Dedifferentiated amniotic fluid mesenchymal stem cell (primary cell): ENCODE measurements at regions not wholly inside any gene's neighbourhood (a gene's known extent, or its start where the extent isn't known, plus 50 kb on each side); places are given as distances from the start of the nearest gene placed in this dataset.

Source experiments
- DNase-seq: peaks from one replicate; pipeline ENCODE4 v3.0.0-alpha.2; 2016; ENCODE audit errors: extremely low spot score

DNA sequence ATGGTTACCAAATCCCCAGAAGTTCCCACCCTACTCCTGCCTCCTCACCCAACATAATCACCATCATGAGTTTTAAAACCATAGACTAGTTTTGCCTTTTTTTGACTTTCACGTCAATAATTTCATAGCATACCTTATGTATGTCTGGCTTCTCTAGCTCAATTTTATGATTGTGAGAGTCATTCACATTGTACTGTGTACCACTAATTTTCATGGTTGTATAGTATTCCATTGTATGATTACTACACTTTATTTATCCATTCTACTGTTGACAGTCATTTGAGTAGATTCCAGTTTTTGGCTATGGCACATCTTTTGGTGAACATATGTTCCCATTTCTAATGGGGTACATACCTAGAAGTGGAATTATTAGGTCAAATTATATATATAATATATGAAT is 195.3 kb upstream of the TCF21 start:
- no peak for DNase-seq

DNA sequence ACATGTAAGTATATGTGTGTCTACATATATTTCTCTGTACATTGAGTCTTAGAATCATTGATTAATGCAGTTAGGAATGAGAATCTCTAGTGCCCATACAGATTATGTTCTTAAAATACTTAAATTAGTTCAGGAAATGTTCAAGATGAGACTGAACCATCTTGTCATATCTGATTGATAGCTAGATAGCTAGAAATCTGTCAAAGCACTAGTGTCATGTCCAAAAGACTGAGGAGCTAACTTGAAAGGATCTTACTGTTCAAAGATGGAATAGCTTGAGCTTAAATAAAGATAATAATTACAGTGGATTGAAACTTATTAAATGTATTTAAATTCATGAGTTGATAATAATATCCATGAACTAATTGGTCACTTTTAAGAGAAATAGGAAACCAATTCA is 191.7 kb upstream of the TCF21 start:
- no peak for DNase-seq

DNA sequence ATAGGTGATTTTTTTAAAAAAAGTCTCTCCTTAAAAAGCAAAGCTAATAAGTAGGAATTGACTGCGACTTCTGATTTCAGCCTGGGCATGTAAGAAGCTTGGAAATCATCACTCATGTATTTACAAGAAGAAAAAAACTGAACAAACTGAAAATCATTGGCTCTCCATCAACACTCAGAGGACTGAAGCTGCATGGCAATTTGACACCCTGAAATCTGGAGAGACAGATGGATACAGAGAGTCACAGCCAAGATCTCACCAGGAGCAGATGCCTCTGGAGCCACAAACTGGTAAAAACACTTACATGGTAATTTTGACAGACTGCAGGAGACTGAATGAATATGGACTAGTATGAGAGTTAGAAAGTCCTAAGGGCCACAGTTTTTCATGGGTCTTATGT is 191.2 kb upstream of the TCF21 start:
- DNase-seq: peak; percentile 56

DNA sequence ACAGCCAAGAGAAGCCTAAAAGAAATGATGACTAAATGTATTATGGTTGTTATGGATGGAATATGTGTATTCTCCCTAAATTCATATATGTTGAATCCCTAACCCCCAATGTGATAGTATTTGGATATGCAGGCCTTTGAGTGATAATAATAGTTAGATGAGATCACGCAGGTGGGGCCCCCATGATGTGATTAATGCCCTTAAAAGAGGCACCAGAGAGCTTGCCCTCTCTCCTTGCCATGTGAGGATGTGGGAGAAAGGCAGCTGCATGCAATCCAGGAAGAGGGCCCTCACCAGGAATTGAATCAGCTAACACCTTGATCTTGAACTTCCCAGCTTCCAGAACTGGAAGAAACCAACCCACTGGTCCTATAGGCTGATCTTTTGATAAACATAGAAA is 190.6 kb upstream of the TCF21 start:
- DNase-seq: no peak

DNA sequence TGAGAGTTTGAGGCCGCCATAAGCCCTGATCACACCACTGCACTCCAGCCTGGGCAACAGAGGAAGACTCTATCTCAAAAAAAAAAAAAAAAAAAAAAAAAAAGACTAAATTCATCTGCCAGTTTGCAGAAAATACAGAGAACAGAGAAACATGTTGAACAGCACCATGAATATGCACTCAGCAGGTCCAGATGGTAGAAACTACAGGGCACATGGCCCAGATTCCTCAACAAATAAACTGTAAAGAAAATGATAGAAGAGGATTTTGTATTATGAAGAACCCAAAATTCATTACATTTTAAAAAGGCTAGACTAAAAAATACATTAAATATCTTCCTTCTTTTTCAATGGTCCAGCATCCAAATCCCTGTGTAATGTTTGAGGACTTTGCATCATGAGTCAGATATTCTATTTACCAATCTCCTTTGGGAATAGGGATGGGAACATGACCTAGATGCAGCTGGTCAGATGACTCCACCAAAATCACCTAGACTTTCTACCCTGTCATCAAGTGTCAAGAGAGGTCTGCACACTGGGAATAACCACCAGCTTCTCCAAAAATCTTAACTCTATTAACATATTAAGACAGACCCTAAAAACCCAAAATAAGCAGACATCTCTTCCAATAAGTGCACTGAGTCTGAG is 189.1 kb upstream of the TCF21 start:
- DNase-seq: no peak

DNA sequence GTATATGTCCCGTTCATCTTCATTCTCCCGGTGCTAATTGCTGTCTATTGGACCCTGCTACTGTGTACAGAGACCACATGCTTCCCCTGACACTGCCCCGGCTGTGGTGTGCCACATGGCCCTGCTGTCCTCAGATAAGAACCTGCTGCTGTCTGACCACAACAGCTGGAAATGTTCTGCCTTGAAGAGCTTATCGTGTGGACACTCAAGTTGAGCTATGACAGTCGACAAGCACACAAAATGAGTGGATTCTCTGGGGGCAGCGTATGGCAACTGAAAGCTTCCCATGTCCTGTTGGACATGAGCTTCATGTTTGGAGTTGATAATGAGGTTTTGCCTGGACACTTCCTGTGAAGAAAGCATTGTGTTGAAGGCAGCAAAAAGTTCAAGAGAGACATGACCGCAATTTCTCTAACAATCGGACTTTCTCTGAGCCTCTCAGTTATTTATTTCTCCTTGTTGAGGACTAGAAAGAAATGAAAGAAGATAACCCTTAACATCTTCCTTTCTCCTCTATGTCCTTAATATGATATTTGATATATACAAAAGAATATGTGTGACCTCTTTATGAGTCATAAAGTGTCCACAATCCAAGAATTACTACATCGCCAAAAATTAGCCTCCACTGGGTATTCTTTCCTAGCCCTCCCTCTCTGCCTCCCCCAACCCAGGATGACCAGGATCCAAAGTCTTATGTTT is 187.1 kb upstream of the TCF21 start:
- DNase-seq: no peak

DNA sequence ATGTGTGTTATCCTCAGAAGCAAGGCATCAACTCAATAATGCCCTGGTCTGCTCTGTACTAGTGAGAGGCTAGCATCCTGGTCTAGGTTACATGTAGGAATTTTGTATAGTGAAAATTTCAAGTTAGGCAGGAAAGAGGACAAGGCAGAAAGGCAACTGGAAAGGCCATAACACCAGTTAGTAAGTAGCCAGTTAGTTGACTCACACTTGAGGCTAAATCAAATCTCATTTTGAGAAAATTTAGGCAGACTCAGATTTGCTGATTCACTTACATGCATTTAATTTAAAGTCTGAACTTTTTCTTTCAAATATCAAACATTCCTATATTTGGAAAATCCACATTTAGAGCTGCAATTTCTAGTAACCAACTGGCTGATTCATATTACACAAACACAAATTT is 184.5 kb upstream of the TCF21 start:
- DNase-seq: peak; percentile 30

DNA sequence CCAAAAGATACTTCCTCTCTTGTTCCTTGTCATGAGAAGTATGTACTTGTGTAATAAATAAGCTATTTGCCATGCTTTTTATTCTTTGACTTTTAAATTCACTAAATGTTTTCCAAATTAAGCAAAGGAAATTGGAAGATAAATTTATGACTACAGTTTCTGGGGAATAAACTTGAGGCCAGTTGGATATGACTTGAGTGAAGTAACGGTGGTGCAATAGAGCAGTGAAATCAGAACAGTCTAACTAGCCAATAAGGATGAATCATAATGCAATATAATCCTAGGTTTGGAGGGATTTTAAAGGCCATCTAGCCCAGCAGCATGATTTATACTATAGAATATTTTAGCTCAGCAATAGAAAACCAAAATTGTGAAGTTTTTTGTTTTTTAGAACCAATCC is 183.8 kb upstream of the TCF21 start:
- DNase-seq: peak; percentile 96

DNA sequence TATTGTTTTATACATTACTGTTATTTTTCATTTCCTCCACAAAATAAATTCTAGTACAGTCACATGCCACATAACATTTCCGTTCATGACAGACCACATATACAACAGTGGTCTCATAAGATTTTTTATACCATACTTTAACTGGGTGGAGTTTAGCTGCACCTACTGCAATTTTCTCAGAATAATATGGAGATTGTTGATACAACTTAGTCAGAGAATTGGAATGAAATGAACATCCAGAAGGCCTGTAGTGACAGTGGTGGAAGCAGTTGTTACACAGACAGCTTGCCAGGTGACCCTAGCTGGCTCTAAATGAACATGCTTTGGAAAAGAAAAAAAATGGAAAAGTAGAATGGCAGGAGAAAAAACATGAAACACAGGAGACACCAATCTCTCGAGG is 183.2 kb upstream of the TCF21 start:
- DNase-seq: peak; percentile 60

DNA sequence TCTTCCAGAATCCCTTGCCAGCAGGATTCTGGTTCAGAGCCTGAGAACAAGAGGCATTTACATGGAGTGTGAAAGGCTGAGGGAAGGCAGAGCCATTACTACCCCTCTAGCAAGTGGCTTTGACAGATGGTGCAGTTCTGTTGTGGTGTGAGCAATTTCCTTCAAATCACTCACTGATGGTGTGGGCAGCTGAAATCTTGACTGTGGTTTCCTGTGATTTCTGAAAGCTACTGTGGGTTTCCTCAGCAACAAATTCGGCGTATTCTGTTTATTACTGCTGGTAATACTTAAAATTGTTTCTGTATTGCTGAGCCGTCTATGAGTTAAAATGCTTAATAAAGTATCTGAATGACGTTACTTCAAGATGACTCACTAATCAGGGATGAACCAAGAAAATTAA is 181.5 kb upstream of the TCF21 start:
- peak; percentile 70 for DNase-seq

DNA sequence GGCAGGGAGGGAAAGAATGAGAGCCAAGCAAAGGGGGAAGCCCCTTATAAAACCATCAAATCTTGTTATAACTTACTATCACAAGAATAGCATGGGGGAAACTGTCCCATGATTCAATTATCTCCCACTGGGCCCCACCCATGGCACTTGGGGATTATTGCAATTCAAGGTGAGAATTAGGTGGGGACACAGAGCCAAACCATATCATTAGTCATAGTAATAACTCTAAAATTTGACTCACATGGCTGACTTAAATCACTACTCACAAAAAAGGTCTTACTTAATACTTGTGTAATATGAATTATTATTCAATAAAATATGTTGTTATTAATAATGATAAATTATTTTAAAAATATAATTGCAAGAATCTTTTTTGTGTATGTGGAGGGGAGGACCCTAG is 178.1 kb upstream of the TCF21 start:
- no peak for DNase-seq

DNA sequence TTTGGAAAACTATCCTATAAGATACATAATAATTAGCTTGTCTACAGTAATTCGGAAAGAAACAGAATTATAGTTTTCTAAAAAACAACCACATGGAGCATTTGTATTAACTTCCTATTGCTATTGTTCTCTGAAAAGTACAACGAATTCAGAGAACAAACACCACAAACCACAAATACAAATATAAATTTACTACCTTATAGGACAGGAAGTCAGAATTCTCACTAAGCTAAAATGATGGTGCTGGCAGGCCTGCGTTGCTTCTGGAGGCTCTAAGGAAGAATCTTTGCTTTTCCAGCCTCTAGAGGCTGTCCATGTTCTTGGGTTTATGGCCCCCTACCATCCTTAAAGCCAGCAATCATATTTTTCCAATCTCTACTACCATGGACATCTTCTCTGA is 173.6 kb upstream of the TCF21 start:
- no peak for DNase-seq

DNA sequence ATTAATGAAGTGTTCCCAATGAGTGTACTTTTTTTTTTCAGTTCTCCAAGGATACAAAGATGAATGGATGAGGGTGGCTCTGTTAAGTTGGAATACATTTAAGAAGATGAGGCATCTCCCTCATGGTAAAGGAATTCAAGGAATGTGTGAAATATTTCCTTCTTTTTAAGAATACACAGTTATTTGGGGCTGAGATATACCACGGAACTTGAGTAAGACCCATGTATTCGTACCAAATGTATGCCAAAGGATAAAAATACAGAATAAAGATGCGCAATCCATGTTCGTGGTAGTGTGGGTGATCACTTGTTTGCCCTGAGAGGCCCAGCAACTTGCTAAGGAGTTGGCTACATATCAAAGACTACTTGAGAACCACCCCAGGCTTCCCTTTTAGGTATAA is 164.2 kb upstream of the TCF21 start:
- no peak for DNase-seq

DNA sequence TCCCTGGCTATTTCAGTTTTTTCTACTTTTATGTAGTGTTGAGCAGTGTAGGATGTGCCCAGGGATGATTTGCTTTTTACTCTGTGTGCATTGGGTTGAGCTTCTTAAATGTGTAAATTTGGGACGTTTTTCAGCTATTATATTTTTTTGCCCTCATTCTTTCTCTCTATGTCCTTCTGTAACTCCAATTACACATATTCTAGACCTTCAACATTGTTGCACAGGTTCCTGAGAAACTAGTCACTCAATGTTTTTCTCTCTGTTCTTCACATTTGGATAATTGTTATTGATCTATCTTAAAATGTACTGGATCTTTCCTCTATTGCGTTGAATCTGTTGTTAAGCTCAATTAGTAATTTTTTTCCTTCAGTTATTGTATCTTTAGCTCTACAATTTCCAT is 162.7 kb upstream of the TCF21 start:
- DNase-seq: no peak

DNA sequence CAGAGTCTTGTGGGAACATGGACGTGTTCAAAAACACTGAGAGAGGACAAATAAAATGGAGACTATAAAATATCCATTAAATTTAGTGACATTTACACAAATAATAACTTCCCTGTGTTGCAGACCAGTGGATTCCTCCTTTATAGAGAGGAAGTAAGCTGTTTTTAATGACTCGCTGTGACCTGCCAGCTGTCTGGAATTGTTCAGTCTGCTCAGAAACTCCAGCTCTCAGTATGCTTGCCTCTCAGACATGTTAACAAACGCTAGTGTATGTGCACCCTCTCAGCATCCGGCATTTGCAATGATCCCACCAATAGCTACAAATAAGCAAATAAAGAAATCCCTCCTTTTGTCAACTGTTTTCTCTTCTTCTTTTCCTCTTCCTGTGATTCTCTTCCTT is 158.0 kb upstream of the TCF21 start:
- DNase-seq: no peak

DNA sequence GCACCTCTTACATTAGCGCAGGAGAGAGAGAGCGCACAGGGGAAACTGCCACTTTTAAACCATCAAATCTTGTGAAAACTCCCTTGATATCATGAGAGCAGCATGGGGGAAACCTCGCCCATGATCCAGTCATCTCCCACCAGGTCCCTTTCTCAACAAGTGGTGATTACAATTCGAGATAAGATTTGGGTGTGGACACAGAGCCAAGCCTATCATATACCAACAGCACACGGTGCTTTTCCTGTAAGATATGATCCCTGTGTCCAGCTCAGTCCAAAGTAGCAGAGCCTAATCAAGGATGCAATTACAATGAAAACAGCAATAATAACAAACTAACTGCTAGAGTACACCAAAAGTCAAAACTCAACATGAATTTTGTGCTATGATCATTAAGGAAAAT is 148.7 kb upstream of the TCF21 start:
- DNase-seq: no peak

DNA sequence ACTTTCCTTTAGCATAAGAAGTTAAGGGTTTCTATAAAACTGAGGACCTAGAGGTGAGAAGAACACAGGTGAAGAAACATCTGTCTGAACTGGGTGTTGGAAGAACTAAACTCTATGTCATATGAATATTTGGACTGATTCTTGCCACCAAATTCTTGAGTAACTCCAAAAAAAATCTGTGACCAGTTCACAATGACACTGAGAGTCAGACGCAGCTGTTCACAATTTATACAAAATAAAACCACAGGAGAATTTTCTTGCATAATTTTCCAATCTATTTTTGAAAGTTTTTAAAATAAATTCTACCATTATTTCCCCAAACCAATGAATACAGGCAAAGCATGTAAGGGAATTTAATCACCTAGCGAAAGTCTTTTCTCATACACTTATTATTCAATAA is 148.1 kb upstream of the TCF21 start:
- DNase-seq: no peak

DNA sequence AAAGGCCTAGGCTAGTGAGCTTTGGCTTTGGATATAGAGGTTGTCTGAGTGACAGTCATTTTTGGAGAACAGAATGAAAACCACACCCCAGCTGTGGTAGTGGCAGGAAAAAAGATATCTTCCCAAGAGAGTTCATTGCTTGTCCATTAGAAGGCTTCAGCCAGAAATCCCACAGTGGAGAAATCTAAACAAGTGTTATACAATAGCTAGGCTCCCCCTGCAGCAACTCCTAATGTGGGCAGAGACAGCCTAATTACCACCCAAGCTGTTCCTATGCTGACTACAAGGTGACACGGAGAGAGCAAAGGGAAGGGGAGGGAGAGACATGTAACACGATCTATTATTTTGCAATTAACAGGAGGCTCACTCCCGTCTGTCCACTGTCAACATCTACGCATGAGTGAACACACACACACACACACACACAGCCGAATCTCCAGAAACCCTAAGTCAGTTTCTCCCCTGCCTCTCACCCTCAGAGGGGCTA is 147.5 kb upstream of the TCF21 start:
- DNase-seq: no peak

DNA sequence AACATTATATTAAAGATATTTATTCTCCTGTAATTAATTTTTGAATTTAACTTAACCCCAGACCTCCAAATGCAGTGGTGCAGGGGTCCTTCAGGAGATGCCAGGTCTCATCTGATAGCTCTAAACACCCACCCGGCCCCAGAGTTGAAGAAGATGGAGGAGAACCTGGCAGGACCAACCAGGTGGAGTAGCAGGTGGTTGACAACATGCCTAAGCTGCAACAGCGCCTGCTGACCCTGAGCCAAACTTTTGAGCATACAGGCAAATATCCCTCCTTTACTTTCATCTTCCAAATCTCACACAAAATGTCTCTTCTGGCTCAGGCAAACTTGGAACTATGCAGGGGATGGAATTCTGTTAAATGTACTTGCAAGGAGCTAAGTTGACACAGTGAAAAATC is 145.3 kb upstream of the TCF21 start:
- DNase-seq: no peak

DNA sequence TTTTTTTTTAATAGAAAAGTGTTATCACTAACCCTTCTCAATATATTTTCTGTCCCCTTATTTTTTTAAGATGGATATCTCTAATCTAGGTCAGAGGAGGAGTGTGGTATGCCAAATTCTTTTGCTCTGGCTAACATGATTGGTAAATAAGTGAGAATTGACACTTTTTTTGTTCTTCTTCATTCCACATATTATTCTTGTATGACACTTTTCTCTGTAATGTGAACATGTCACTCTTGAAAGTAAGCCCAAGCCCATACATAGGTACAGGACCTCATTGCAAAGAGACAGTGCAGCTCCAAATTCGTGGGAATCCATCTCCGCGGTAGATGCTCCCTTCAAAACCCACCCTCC is 142.5 kb upstream of the TCF21 start:
- DNase-seq: no peak

DNA sequence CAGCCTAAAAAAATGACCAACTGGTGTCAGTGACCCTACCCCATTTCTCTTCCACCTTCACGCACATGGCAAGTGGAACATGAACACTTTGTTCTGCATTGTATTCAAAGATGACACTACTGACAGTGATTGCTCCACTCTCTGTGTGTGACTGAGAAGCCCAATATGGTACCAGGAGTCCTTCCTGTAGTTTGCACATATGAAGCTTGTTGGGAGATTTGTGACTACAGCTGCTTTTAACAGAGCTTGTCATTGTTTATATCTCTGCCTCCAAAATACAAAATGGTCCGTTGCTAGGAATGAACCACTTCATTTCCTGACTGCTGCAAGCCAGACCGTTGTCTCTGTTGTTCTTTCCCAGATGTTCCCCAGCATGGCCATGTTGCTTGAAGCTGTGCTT is 140.3 kb upstream of the TCF21 start:
- DNase-seq: no peak

DNA sequence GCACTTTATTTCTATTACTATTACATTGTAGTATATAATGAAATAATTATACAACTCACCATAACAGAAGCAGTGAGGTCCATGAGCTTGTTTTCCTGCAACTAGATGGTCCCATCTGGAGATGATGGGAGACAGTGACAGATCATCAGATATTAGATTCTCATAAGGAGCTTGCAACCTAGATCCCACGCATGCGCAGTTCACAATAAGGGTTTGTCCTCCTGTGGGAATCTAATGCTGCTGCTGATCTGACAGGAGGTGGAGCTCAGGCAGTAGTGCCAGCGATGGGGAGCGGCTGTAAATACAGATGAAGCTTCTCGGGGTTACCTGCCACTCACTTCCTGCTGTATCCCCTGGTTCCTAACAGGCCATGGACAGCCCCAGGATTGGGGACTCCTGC is 139.5 kb upstream of the TCF21 start:
- DNase-seq: no peak

DNA sequence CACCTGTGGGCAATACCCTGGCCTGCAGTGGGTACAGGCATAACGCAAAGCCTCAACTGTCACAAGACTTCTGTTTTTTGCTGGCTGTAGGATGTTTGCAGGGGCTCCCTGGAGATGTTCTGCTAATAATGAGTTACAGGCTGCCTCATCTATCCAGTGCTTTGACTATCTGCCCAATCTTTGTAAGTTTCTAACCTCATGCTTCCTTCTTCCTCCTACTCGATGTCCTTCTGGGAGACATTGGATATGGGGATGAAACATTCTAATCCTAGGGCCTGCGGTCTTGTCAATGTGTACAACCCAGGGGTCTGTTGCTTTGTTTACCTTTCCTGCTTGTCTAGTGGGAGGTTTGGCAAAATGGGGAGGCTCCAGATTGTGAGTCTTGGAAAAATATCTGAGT is 136.8 kb upstream of the TCF21 start:
- DNase-seq: no peak

DNA sequence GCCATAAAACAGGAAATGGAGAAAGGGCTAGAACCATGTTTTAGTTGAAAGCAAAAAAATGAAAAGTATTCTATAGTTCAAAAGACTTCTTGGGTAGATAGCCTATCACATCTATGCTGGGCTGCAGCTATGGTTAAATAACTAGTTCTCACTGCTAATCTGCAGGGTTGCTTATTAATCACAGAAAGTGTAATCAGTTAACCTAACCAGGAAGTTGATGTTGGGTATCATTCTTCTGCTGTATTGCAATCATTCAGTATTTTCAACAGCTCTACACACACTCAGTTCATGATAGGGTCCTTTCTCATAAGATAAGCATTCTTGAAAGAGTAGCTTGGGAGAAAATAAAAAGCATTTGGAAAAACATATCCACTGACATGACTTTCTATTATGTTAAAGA is 135.2 kb upstream of the TCF21 start:
- no peak for DNase-seq
